Nucleus accumbens (tissue), 56 donors: ENCODE measurements at regions not wholly inside any gene's neighbourhood (a gene's known extent, or its start where the extent isn't known, plus 50 kb on each side); places are given as distances from the start of the nearest gene placed in this dataset.

ENCODE experiments used
- DNase-seq, 56 donors: peaks; one replicate each; lab custom pipeline; 2025; lab: John Stamatoyannopoulos, UW

DNA sequence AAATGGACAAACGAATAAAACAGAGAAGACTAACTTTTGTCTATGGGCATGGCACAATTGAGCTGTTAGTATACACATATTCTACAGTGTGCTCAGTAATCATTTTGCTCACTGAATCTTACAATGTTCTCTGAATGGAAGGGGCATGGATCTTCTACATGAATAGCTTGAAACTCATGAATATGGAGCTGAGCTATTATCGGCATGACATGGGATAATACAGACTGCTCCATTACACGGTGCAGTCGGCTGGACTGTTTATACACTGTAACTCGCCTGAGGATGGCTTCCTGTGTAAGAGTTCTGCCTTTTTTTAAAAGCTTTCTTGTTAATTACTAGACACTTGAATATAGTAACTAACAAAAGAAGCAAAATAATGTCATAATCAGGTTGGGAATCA lies 368.5 kb upstream of the MAD2L1 start:
- no peak for DNase-seq

- DNase-seq = no peak
Observed at GRCh38 chr4:120434756-120435155, 368.1 kb upstream of the MAD2L1 start.

DNA sequence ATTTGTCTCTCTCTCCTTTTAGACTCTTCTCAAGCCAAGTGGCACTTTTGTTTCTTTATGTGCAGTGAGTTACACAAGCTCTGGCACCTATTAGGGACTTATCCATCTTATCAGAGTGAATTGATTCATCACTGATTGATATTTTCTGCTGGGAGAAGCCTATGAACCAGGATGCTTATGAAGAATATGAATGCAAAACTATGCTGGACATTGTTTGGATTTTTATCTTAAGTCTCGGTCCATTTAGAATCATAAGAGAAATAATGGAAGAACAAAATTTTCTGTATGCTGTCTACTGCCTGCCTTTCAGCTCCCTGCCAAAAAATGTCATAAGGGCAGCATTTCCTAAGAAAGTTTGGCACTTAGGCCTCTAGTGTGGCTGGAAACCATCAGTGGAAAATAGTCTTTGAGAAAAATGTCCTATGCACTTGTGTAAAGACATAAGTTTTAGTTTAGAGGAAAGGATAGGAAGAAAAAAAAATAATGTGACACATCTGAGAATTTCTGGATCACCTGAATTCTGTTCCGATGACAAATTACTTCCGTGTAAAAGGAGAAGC lies 365.7 kb upstream of the MAD2L1 start:
- DNase-seq = no peak

- no peak for DNase-seq
Observed at GRCh38 chr4:120431180-120431579, 364.5 kb upstream of the MAD2L1 start.

DNA sequence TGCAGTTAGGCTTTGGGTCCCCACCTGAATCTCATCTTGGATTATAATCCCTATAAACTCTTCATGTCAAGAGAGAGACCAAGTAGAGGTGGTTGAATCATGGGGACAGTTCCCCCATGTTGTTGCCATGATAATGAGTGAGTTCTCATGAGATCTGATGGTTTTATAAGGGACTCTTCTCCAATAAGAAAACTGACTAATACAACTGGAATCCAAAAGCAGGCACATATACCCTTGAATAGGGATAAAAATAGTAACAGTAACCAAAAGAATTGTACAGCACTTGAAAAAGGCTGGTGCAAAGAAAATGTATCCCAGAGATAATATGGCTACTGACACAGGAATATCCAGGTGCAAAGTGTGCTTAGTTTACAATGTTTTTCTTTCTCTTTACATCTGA lies 351.5 kb upstream of the MAD2L1 start:
- DNase-seq = no peak

GRCh38 chr4:120415896-120416295 lies 349.2 kb upstream of the MAD2L1 start:
- no peak for DNase-seq

GRCh38 chr4:120406960-120407359 lies 340.3 kb upstream of the MAD2L1 start:
- DNase-seq = no peak

GRCh38 chr4:120403296-120403695 lies 336.6 kb upstream of the MAD2L1 start:
- no peak for DNase-seq

DNA sequence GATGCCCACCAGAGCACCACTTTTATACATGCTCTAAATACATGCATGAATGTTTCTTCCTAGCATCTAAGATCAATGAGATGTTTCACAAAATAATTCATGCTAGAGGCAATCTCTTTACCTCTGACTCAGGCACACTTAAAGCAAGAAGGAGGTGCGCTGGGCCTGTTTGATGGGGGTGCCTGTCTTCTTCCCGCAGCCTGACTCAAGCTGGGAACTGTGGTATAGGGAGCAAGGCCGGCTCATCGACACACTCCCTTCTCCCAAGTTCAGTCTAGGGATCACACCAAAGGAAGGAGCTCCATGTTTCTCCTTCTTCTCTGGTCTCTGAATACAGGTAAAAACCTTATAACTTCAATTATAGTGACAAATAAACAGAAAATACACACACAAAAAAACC lies 333.8 kb upstream of the MAD2L1 start:
- DNase-seq = no peak

DNA sequence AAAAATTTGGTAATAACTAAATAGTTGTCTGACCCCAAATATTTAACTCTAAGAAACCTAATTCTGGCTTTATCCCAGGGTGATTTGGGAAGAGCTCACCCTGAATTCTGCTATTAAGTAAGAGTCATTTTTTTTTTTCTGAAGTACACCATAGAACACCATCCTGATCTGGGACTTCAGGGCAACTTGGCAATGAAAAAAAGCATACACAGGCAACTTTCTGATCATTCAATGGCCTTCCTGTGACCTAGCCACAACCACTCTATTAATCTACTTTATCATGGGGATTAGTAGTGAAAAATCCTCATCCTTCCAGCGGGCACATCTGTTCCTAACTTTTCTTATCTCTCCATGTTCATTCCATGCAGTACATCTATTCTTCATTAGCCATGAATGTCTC lies 333.2 kb upstream of the MAD2L1 start:
- no peak for DNase-seq

DNA sequence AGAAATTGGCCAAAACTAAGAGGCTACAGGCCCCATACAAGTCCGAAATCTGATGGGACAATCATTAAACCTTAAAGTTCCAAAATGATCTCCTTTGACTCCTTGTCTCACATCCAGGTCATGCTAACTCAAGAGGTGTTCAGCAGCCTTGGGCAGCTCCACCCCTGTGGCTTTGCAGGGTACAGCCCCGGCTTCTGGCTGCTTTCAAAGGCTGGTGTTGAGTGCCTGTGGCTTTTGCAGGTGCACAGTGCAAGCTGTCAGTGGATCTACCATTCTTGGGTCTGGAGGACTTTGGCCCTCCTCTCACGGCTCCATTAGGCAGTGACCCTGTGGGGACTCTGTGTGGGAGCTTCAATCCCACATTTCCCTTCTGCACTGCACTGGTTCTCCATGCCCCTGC lies 329.1 kb upstream of the MAD2L1 start:
- DNase-seq = no peak

- no peak for DNase-seq
Observed at GRCh38 chr4:120355881-120356280, 289.2 kb upstream of the MAD2L1 start.

DNA sequence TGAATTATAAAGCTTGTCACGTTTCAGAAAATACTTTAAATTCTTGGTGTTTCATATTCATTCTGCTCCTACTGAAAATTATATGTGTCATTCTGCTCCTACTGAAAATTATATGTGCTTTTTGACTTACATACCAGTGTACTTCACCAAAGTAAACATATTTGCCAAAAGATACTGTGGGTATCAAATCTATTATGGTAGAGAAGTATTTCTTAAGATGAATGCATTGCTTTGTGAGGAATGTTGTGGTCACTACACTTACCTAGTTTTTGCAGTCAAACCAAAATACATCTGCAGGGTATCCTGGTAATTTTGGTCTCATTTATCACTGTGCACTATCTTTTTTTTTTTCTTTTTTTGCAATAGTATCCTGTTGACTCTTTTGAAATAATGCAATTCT lies 287.7 kb upstream of the MAD2L1 start:
- DNase-seq = no peak

- DNase-seq = no peak
Observed at GRCh38 chr4:120353235-120353634, 286.6 kb upstream of the MAD2L1 start.

GRCh38 chr4:120352739-120353138 lies 286.1 kb upstream of the MAD2L1 start:
- no peak for DNase-seq

DNA sequence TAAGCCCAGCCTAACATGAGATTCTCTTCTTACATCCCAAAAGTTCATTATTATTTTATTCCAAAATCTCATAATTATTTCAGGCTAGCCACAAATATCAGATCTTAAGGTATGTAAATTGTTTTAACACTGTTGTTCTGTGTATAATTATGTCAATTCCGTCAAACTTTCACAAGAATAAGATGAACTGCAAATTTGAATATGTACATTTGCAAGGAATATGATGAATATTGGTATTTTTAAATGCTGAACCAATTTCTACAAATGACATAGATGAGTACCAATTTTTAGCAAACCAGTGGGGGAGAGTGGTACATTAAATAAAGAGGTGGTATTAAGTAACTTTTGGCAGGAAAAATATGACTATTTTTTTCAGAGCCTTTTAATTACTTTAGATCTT lies 282.3 kb upstream of the MAD2L1 start:
- DNase-seq = no peak

DNA sequence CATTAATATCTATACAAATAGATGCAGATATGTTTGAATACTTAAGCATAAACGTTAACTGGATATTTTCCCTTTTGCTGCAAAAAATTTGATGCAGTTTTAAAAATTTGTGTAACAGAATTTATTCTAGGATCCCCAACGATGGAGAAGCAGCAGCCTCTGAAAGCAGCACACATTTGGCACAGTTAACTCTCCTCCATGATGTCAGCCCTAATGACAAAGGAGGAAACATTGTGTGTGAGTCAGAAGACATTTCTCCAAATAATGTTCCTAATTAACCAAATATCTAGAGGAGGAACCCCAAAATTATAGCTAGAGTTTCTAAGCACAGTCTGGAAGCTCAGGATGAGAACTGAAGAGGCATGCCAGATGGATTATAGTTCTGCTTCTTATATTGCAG lies 281.9 kb upstream of the MAD2L1 start:
- no peak for DNase-seq

GRCh38 chr4:120331486-120332370 lies 265.1 kb upstream of the MAD2L1 start:
- no peak for DNase-seq

DNA sequence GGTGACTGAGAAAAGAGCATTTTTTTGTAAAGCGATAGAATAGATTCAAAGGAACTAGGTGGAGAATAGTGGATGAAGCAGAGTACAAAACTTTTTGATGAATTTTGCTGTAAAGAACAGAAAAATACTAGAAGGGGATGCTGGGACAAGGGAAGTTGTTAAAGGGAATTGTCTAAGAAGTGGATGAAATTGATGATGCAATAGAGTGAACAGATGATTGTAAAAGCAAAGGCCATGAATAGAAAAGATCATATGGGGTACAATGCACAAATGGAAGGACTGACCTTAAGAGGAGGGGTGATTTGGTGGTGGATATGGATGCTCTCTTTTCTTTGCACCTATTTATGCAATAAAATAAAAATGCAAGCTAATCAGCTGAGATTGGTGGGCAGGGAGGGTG lies 262.7 kb upstream of the MAD2L1 start:
- no peak for DNase-seq

- no peak for DNase-seq
Observed at GRCh38 chr4:120327276-120327675, 260.6 kb upstream of the MAD2L1 start.

GRCh38 chr4:120319046-120319767 lies 252.6 kb upstream of the MAD2L1 start:
- DNase-seq = no peak
